ENCODE measurements at regions not wholly inside any gene's neighbourhood (a gene's known extent, or its start where the extent isn't known, plus 50 kb on each side); places are given as distances from the start of the nearest gene placed in this dataset.

GRCh38 chr4:11505221-11505971 is 76.7 kb upstream of the HS3ST1 start:
- no peak for TF ChIP-seq POLR2AphosphoS5 (IDR thresholded peaks at IDR 0.05; ENCODE audit: borderline replicate concordance, low read depth, low read length)
- TF ChIP-seq EZH2 (IDR thresholded peaks at IDR 0.05) = no peak
- no peak for TF ChIP-seq FOXP2 (optimal IDR thresholded peaks at IDR 0.05; ENCODE audit: control extremely low read depth, extremely low read length, insufficient read depth)
